ENCODE measurements at regions not wholly inside any gene's neighbourhood (a gene's known extent, or its start where the extent isn't known, plus 50 kb on each side); places are given as distances from the start of the nearest gene placed in this dataset.

DNA sequence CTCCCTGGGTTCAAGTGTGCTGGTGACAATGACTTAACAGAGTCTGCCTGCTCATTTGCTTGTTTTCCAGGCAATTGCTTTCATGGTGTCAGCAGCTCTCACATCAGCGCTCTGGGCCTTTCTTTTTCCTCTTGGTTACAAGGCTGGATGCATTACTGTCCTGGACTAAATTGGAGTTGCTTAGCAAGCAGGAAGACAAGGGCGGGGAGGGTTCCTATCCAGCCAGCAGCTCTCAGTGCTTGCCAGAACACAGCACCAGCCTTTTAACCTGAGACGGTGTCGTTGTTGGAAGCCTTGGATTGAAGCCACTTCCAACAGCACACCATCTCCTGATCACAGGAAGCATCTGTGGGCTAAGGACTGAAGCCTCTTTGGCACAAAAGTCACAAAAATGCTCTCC, 606.9 kb downstream of the CDH26 start:
- H3K27me3 ChIP-seq (ENCODE audit: control insufficient read depth, insufficient read depth, low read length) = no peaks in the 10 kb centered on the region
- no peaks in the 10 kb centered on the region for H3K36me3 ChIP-seq (ENCODE audit: control insufficient read depth, insufficient read depth, low read length)
- H2BK20ac ChIP-seq (ENCODE audit: low read depth, low read length) = no peak overlapping the region
- no peak for DNase-seq
- no peak overlapping the region for H4K8ac ChIP-seq (ENCODE audit: low read depth in 2 of 2, low read length in 2 of 2)
- CTCF ChIA-PET = no interaction called here
- no peak for ATAC-seq (ENCODE audit: low read depth)
- H3K56ac ChIP-seq (ENCODE audit: extremely low read depth, insufficient read depth, low read length) = no peak overlapping the region
- no peak overlapping the region for H2AK5ac ChIP-seq (ENCODE audit: low read depth, low read length)
- TF ChIP-seq CHD1 (IDR thresholded peaks at IDR 0.05; ENCODE audit: low read depth, low read length) (no peak), RAD21 (IDR thresholded peaks at IDR 0.05; ENCODE audit: low read length) (no peak), MAFK (IDR thresholded peaks at IDR 0.05; ENCODE audit: low read depth, low read length) (no peak)
- TF ChIP-seq, protein P1, sequence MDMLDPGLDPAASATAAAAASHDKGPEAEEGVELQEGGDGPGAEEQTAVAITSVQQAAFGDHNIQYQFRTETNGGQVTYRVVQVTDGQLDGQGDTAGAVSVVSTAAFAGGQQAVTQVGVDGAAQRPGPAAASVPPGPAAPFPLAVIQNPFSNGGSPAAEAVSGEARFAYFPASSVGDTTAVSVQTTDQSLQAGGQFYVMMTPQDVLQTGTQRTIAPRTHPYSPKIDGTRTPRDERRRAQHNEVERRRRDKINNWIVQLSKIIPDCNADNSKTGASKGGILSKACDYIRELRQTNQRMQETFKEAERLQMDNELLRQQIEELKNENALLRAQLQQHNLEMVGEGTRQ (IDR thresholded peaks at IDR 0.05; ENCODE audit: low read depth, low read length) = no peak
- TF ChIP-seq, protein P2, sequence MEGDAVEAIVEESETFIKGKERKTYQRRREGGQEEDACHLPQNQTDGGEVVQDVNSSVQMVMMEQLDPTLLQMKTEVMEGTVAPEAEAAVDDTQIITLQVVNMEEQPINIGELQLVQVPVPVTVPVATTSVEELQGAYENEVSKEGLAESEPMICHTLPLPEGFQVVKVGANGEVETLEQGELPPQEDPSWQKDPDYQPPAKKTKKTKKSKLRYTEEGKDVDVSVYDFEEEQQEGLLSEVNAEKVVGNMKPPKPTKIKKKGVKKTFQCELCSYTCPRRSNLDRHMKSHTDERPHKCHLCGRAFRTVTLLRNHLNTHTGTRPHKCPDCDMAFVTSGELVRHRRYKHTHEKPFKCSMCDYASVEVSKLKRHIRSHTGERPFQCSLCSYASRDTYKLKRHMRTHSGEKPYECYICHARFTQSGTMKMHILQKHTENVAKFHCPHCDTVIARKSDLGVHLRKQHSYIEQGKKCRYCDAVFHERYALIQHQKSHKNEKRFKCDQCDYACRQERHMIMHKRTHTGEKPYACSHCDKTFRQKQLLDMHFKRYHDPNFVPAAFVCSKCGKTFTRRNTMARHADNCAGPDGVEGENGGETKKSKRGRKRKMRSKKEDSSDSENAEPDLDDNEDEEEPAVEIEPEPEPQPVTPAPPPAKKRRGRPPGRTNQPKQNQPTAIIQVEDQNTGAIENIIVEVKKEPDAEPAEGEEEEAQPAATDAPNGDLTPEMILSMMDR (conservative IDR thresholded peaks at IDR 0.05; ENCODE audit: low read depth, low read length) = no peak
- TF ChIP-seq, protein P3, sequence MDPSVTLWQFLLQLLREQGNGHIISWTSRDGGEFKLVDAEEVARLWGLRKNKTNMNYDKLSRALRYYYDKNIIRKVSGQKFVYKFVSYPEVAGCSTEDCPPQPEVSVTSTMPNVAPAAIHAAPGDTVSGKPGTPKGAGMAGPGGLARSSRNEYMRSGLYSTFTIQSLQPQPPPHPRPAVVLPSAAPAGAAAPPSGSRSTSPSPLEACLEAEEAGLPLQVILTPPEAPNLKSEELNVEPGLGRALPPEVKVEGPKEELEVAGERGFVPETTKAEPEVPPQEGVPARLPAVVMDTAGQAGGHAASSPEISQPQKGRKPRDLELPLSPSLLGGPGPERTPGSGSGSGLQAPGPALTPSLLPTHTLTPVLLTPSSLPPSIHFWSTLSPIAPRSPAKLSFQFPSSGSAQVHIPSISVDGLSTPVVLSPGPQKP (IDR thresholded peaks at IDR 0.05; ENCODE audit: borderline replicate concordance, low read depth, low read length) = no peak
- H2AFZ ChIP-seq (replicated peaks; ENCODE audit: low read length, poor library complexity) = no peak overlapping the region
- in situ Hi-C loops (cut with MboI; ENCODE audit: low sequenced_read_pairs) (no loop called here), intact Hi-C loops (cut with micrococcal nuclease) (no loop called here), dilution Hi-C loops (cut with HindIII; ENCODE audit: low sequenced_read_pairs, unreplicated experiment) (no loop called here)
- no peaks in the 10 kb centered on the region for H3K9me1 ChIP-seq (ENCODE audit: insufficient read depth, low read length)
- WGBS, 2 experiments (ENCODE audit: extremely low coverage in 2 of 2, insufficient read length in 1 of 2) = 100% methylated on average over 1 of the region's 4 CpGs; no CpG with 5 or more reads in 1 of the 2 experiments
- H3K4me1 ChIP-seq (ENCODE audit: control insufficient read depth, insufficient read depth, low read length) = no peaks in the 10 kb centered on the region
- H2BK15ac ChIP-seq (ENCODE audit: low read depth, low read length) = no peak overlapping the region
- POLR2A ChIA-PET (ENCODE audit: unreplicated experiment) = no interaction called here
- no peak overlapping the region for H2AK9ac ChIP-seq (replicated peaks; ENCODE audit: low read depth, low read length, poor library complexity)
- no peak overlapping the region for H2BK5ac ChIP-seq (ENCODE audit: low read depth, low read length, poor library complexity, severe bottlenecking)
- no peak overlapping the region for H3K27ac ChIP-seq (ENCODE audit: insufficient read depth, low read length)
- no peaks in the 10 kb centered on the region for H4K20me1 ChIP-seq (ENCODE audit: insufficient read depth, low read length)
- no peak overlapping the region for H4K5ac ChIP-seq (ENCODE audit: low read depth, low read length)
- no peak overlapping the region for H3K23ac ChIP-seq (ENCODE audit: low read depth, low read length)
- no peak overlapping the region for H3K4me2 ChIP-seq (ENCODE audit: low read depth, low read length)
- no peaks in the 10 kb centered on the region for H3K79me1 ChIP-seq (ENCODE audit: low read depth in 1 of 2, low read length in 2 of 2)
- peaks cover 26% of the 10 kb centered on the region for H3K9me3 ChIP-seq (ENCODE audit: control insufficient read depth, insufficient read depth, low read length)
- no peak overlapping the region for H3K4ac ChIP-seq (ENCODE audit: low read depth, low read length)
- no TSS peak for BruUV-seq (replicated peaks)
- H3K14ac ChIP-seq (replicated peaks; ENCODE audit: low read depth, low read length) = no peak overlapping the region
- H2BK120ac ChIP-seq (ENCODE audit: low read depth, low read length) = no peak overlapping the region
- H3K18ac ChIP-seq (ENCODE audit: low read depth, low read length) = no peak overlapping the region
- H3K9ac ChIP-seq (ENCODE audit: low read depth, low read length) = no peak overlapping the region
- no peak overlapping the region for H3K4me3 ChIP-seq (ENCODE audit: insufficient read depth, low read depth, low read length)
- no peak overlapping the region for H4K91ac ChIP-seq (ENCODE audit: insufficient read depth, low read depth, low read length)
